H1 (cell line): ENCODE measurements at regions not wholly inside any gene's neighbourhood (a gene's known extent, or its start where the extent isn't known, plus 50 kb on each side); places are given as distances from the start of the nearest gene placed in this dataset.

Experiments
- BACH1 ChIP-seq: IDR thresholded peaks from 2 replicates; pipeline ENCODE4 v1.6.1; 2012; ENCODE audit warnings: low read length, improper control_type of control experiment
- CTCF ChIP-seq, 3 experiments: IDR thresholded peaks; 1 replicate in 2 of 3; 2 replicates in 1 of 3; pipeline versions ENCODE4 v1.5.1 to v1.6.1; 2011; ENCODE audit warnings: low read length in 3 of 3, mild to moderate bottlenecking in 3 of 3, inconsistent platforms in 2 of 3, low read depth in 1 of 3, moderate library complexity in 1 of 3; ENCODE audit not compliant: insufficient read depth in 1 of 3; ENCODE audit errors: control extremely low read depth in 1 of 3
- POLR2AphosphoS5 ChIP-seq: IDR thresholded peaks from 2 replicates; pipeline ENCODE4 v1.6.1; 2011; ENCODE audit warnings: low read depth, low read length

DNA sequence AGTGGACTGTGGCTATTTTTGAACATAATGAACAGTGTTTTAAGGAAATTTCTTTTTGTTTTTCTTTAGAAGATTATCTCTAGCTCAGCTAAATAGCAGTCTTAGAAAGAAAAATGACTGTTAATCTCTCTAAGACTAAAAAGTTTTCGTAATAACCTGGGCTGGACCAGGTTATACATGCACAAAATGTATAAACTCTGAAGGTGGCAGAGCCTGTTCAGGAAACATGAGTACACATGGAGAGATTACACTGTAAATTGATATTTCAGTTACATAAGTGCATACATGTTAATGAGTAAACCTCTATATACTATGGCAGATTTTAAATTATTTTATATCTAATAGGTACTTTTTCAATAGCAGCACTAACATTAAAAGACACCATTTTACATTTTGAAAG is 258.2 kb upstream of the CFAP20DC start:
- TF ChIP-seq BACH1: no peak
- no peak for TF ChIP-seq POLR2AphosphoS5
- TF ChIP-seq CTCF (IDR thresholded peaks at IDR 0.05; ENCODE audit: control extremely low read depth in 1 of 3, insufficient read depth in 1 of 3, low read depth in 1 of 3, low read length in 3 of 3): no peak
